ENCODE measurements at regions not wholly inside any gene's neighbourhood (a gene's known extent, or its start where the extent isn't known, plus 50 kb on each side); places are given as distances from the start of the nearest gene placed in this dataset.
"Not testable (repeated sequence)": the region's sequence is repeated elsewhere in the genome, so short reads cannot be mapped to it uniquely, and the experiment has no call there.

GRCh38 chr12:25382311-25383106 lies 131.8 kb upstream of the KRAS start:
- DNase-seq = no peak

- no peak for DNase-seq
These were observed 126.9 kb upstream of the KRAS start for GRCh38 chr12:25377469-25378177.

GRCh38 chr12:25376985-25377384 lies 126.3 kb upstream of the KRAS start:
- DNase-seq = no peak

GRCh38 chr12:25376407-25376806 lies 125.7 kb upstream of the KRAS start:
- DNase-seq = no peak

- DNase-seq = no peak
These were observed 122.5 kb upstream of the KRAS start for GRCh38 chr12:25372969-25373817.

DNA sequence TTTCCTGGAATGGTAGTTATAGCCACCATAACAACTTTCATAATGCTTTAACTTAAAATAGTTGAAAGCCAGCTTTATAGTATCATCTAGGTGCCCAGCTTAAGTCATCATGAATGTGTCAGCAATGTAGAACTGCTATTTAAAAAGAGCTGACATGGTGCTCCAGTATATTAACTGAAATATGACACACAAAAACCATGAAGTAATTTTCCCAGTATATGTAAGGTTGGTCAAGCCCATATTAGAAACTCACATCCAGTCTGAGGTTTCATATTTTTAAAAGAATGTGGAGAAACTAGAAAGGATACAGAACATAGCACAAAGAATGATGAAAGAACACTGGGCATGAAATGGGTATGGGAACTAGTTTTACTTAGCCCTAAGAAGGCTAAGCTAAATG lies 121.3 kb upstream of the KRAS start:
- no peak for DNase-seq

GRCh38 chr12:25368557-25368956 lies 117.8 kb upstream of the KRAS start:
- no peak for DNase-seq

DNA sequence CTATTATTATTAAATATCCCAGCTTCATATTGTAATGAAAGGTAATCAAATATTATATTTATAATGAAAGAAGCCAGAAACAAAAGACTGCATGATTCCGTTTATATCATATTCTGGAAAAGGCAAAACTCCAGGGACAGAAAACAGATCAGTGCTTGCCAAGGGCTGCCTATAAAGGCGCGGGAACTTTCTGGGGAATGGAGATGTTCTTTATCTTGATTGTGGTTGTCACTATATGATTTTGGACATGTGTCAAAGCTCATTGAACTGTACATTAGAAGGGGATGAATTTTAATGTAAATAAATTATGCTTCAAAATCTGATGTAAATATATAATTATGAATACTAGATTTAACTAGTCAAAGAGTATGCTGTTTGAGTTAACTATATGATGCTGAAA lies 115.4 kb upstream of the KRAS start:
- DNase-seq = no peak

DNA sequence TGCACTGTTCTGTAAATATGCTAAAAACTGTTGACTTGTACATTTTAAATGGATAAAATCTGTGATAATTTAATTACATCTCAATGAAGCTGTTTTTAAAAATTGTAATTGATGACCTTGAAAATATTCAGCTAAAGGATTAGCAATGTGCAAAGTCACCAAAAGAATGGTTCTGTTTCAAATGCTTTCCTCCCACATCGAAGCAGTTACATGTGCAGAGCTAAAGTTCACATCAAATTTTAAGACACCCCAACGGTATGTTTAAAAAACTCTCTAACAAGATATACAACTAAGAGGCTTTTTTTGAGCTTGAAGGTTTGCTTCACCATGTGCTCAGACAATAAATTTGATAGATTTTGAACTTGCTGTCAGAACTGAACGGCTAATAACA lies 114.6 kb upstream of the KRAS start:
- DNase-seq = no peak

DNA sequence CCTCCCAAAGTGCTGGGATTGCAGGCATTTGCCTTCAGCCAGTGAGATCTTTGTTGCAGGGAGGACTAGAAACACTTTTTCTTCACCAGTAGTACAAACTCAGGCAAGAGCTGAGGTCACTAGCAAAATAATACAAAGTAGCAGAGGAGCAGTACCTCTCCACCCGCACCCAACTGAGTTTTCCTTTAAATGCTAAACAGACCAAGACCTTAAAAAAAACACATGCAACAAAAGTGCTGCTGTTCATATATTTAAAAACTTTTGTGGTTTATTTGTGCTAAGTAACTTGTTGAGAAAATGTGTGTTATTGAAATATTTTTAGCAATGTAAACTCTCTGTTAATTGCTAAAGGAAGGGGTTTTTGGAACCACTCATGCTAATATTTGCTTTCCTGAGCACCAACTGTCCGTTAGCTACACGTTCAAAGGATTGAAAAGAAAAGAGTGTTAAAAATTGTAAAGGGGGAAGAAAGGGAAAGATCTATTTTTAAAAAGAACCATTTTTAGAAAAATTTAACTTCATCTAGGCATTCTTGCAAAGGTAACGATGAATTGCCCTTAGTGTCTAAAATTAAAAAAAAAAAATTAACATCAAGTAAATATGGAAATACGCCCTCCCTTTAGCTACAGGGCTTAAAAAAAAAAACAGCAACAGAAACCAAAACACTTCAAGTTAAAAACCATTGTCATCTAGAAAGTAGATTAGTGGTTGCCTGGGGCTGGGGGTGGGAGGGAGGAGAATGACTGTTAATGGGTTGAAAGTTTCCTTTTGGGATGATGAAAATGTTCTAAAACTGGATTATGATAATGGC lies 114.0 kb upstream of the KRAS start:
- DNase-seq = no peak

DNA sequence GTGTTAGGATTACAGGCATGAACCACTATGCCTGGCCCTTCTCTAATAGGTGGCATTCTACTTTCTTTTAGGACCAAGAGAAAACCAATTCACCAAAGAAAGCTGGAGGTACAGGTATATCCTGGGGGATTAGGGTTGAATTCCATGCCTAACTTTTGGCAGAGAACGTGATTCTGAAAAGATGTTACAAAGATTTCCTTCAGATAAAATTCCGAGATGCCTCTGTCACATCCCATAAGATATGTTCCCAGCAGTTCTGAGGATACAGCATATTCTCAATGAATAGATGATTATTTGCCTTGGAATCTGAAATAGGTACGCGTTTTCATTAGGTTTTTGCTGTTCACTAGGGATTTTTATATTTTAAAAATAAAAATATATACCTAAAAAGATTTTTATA lies 111.9 kb upstream of the KRAS start:
- no peak for DNase-seq

DNA sequence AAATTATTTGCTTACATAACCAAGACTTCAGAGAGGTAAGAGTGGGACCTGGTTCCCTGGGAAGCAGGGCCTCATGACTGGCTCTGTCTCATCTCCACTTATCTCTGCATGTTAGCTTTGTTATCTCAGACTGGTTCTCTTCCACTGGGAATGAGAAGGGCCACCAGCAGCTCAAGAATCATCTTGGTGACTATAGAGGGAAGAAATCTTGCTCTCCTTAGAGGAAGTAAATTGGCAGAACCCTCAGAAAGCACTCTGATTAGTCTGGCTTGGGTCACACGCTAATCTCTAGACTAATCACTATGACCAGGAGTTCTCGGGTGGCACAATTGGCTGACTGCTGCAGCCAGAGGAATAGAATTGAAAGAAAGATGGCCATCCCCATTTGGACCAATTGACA lies 110.8 kb upstream of the KRAS start:
- no peak for DNase-seq

DNA sequence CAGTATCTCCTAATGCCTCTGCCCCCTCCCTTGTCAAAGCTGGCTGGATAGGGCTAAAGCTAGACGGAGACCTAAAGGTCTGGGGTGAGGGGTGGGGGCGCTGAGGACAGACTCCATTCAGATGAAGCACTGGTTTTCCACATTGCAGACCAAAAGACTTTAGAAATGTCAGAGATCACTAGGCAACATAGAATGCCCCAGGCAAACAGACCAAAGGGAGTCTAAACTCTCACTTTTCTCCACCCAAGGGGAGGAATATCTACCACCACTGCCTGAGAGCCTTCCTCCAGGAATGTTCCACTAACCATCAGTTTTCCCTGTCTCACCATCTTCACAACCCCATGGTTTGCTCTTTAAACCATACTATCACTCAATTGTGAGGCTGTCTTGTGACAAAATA lies 106.9 kb upstream of the KRAS start:
- DNase-seq = no peak

DNA sequence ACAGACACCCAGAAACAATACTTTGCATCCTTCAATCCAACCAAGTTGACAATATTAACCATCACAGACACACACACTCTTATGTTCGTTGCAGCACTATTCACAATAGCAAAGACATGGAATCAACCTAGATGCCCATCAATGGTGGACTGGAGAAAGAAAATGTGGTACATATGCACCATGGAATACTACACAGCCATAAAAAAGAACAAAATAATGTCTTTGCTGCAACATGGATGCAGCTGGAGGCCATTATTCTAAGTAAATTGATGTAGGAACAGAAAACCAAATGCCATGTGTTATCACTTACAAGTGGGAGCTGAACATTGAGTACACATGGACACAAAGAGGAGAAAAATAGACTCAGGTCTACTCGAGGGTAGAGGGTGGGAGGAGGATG lies 102.2 kb upstream of the KRAS start:
- DNase-seq = not testable (repeated sequence)

DNA sequence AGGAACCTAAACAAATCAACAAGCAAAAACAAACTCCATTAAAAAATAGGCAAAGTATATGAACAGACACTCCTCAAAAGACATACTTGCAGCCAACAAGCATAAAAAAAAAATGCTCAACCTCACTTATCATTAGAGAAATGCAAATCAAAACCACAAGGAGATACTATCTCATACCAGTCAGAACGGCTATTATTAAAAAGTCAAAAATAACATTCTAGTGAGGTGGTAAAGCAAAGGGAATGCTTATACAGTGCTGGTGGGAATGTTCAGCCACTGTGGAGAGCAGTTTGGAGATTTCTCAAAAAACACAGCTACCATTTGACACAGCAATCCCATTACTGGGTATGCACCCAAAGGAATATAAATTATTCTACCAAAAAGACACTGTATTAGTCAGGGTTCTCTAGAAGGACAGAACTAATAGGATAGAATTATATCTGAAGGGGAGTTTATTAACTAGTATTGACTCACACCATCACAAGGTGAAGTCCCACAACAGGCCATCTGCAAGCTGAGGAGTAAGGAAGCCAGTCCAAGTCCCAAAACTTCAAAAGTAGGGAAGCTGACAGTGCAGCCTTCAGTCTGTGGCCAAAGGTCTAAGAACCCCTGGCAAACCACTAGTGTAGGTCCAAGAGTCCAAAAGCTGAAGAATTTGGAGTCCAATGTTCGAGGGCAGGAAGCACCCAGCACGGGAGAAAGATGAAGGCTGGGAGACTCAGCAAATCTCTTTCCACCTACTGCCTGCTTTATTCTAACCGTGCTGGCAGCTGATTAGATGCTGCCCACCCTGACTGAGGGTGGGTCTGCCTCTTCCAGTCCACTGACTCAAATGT lies 101.6 kb upstream of the KRAS start:
- no peak for DNase-seq

DNA sequence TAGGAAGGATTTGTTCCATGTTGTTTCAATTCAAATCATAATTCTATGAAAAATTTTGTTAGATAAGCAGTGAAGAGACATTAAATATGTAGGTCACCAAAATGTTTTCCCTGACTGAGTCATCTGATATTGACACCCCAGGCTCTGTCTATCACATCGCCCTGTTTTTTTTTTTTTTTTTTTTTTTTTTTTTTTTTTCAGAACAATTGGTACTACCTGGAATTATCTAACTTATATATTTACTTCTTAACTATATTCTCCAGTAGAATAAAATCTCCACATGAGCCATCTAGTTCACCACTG lies 97.8 kb upstream of the KRAS start:
- DNase-seq = no peak

DNA sequence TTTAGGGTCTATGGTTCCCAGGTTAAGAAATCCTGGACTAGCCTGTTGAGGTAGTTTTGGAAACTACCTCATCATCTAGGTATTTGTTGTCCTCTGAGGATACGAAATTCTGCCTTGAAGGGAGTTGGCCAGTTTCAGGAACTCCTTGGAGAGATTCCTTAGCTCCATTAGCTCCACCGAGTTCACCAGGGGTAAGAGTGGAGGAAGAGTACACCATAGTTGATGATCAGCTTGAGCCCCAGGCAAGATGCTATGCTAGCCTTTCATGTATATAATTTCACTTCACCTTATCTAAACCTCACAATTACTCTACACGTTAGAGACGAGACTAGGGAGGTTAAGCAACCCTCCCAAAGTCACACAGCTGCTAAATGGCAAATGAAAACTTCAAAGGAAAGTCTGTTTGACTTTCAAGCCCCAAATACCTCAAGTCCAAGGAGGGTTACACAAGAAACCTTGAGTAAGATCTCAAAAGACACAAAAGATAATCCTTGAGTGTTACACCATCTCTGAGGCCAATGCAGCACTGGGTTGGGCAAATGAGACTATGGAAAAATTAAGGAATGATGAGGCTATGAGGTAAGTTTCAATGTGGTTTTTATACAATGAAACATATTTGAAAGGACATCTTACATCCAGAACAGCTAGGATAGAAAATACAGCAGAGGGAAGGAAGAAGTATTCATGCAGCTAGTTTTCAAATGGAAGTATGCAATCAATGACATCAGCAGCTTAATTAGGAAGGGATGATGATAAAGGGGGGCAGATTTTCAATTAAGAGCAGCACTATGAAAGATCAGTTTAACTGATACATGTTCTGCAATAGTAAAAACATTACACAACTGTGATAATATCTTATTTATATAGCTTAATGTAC lies 97.2 kb upstream of the KRAS start:
- no peak for DNase-seq

DNA sequence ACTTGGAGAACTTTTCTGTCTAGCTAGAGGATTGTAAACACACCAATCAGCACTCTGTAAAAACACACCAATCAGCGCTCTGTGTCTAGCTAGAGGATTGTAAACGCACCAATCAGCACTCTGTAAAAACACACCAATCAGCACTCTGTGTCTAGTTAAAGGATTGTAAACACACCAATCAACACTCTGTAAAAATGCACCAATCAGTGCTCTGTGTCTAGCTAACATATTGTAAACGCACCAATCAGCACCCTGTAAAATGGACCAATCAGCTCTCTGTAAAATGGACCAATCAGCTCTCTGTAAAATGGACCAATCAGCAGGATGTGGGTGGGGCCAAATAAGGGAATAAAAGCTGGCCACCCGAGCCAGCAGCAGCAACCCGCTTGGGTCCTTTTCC lies 91.1 kb upstream of the KRAS start:
- DNase-seq = not testable (repeated sequence)

DNA sequence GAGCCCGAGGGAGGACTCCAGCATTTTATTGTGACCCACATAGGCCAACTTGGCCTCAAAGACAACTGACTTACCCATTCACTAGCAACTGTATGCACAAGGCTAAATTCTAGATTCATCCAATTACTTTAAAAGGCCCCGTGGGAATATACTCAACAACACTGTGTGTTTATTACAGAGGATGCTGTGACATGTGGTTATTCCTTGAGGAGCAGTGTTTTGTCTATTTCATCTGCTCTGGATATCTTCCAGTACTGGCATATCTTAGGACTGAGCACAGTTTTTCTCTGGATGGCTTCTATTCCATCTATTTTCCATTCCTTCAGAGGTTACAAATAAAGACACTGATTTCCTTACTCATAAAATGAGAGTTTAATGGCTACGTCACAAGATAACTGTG lies 87.2 kb upstream of the KRAS start:
- no peak for DNase-seq

GRCh38 chr12:25332143-25332542 lies 81.4 kb upstream of the KRAS start:
- no peak for DNase-seq

Measured in right forelimb (tissue), 1 donor.